DND-41 (cell line): ENCODE measurements at regions not wholly inside any gene's neighbourhood (a gene's known extent, or its start where the extent isn't known, plus 50 kb on each side); places are given as distances from the start of the nearest gene placed in this dataset.

ENCODE experiments used
- CTCF ChIP-seq: IDR thresholded peaks from 2 replicates; pipeline ENCODE4 v1.5.1; 2012; ENCODE audit warnings: borderline replicate concordance, low read length, moderate library complexity, mild to moderate bottlenecking; ENCODE audit not compliant: poor library complexity, severe bottlenecking; ENCODE audit errors: extremely low read depth
- EZH2 ChIP-seq: IDR thresholded peaks from 3 replicates; pipeline ENCODE4 v1.6.1; 2012; ENCODE audit warnings: borderline replicate concordance, low read depth, mild to moderate bottlenecking, moderate library complexity, low read length, inconsistent platforms; ENCODE audit not compliant: severe bottlenecking

DNA sequence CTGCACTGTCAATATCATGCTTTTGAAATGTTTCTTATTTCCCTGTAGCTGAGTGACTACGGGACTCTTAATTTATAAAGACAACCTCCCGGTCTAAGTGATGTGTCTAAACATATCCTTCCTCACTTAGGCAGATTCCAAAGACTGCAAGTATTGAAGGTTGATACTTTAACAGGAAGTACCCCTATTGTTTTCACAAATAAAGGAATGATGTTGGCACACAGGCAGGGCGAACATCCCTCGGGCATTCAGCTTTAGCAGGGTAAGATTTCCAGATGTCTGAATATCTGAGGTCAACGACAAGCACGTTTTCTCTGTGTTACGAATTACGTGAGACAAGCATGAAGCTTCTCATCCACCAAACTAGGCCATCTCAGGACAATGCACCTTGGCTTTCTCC lies 638.0 kb upstream of the FRG1 start:
- TF ChIP-seq EZH2 (no peak), CTCF (no peak)
